IPS-15b (cell line): ENCODE measurements at regions not wholly inside any gene's neighbourhood (a gene's known extent, or its start where the extent isn't known, plus 50 kb on each side); places are given as distances from the start of the nearest gene placed in this dataset.

Source experiments
- H3K27me3 ChIP-seq: one replicate; pipeline ENCODE4 v1.6.1; 2013; ENCODE audit warnings: low read length; ENCODE audit not compliant: control insufficient read depth, insufficient read depth
- H3K36me3 ChIP-seq: one replicate; pipeline ENCODE4 v1.6.1; 2013; ENCODE audit warnings: low read length; ENCODE audit not compliant: control insufficient read depth, insufficient read depth
- H3K4me1 ChIP-seq: one replicate; pipeline ENCODE4 v1.6.1; 2013; ENCODE audit warnings: mild to moderate bottlenecking, low read length; ENCODE audit not compliant: control insufficient read depth, insufficient read depth
- H3K4me3 ChIP-seq: one replicate; pipeline ENCODE4 v1.5.1; 2013; ENCODE audit warnings: low read depth, low read length
- H3K9ac ChIP-seq: one replicate; pipeline ENCODE4 v1.6.1; 2013; ENCODE audit warnings: low read depth, mild to moderate bottlenecking, low read length
- H3K9me3 ChIP-seq: one replicate; pipeline ENCODE4 v1.6.1; 2013; ENCODE audit warnings: mild to moderate bottlenecking, low read length; ENCODE audit not compliant: control insufficient read depth, insufficient read depth

DNA sequence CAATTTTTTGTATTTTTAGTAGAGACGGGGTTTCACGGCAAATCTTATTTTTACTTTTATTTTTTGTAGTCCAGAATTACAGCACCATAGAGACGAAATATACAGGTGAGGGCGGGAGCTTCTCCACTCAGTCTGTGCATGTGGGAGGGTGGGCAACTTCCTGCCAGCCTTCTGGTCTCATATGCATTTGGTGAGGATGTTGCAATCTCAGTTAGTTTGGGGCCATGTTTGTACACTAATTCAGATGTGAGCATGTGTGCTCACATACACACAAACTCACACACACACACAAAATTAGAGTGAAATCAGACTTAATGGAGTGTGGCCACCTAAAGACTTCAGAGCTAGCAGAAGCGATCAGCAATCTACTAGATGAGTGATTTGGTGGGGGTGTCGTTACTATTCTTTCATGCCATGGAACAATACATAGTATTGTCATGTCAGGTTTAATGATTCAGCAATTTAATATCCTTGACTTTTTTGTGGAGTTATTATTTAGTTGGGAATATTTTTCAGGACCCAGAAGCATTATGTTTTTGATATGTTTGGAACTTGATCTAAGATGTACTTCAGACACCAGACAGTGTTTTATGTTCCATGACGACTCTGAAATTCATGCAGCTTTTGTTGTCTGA lies 78.0 kb upstream of the BMP2 start:
- Histone ChIP-seq H3K4me3 (no peak overlapping the region), H3K9ac (no peak overlapping the region), H3K36me3 (no peaks in the 10 kb centered on the region), H3K27me3 (no peaks in the 10 kb centered on the region), H3K4me1 (no peaks in the 10 kb centered on the region), H3K9me3 (no peaks in the 10 kb centered on the region)

DNA sequence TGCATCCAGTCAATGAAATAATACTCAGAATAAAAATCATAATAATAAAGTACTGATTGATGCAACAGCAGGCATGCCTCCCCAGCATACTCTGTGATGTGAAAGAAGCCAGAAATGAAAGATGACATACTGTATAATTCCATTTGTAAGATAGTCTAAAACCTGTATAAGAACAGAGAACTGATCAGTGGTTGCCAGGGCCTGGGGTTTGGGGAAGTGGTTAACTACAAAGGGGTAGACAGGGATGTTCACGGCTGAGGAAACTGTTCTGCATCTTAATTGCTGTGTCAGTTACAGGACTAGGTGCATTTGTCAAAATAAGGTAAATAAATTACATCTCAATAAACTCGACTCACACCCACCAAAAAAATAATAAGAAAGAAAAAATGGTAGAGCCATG lies 81.3 kb upstream of the BMP2 start:
- H3K27me3 ChIP-seq: no peaks in the 10 kb centered on the region
- no peaks in the 10 kb centered on the region for H3K4me1 ChIP-seq
- no peaks in the 10 kb centered on the region for H3K9me3 ChIP-seq
- H3K9ac ChIP-seq: no peak overlapping the region
- H3K4me3 ChIP-seq: no peak overlapping the region
- no peaks in the 10 kb centered on the region for H3K36me3 ChIP-seq

DNA sequence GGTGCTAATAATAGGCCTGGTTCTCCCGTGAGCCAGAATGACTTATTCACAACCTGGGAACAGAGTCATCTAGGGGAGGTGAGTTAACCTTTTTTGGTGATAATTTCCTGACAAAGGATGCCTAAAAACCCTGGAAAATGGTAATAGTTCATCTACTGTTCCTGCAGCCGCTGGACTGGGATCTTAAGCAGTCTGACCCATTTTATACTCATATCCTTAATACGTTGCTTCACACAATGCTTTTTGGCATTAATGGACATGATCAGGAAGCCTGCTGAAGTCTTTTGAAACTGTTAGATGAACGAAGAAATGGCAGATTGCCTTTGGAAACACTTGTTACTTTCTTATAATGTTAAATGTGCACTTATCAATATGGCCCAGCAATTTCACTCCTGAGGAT lies 81.9 kb upstream of the BMP2 start:
- Histone ChIP-seq H3K4me3 (no peak overlapping the region), H3K4me1 (no peaks in the 10 kb centered on the region), H3K36me3 (no peaks in the 10 kb centered on the region), H3K9ac (no peak overlapping the region), H3K27me3 (no peaks in the 10 kb centered on the region), H3K9me3 (no peaks in the 10 kb centered on the region)

DNA sequence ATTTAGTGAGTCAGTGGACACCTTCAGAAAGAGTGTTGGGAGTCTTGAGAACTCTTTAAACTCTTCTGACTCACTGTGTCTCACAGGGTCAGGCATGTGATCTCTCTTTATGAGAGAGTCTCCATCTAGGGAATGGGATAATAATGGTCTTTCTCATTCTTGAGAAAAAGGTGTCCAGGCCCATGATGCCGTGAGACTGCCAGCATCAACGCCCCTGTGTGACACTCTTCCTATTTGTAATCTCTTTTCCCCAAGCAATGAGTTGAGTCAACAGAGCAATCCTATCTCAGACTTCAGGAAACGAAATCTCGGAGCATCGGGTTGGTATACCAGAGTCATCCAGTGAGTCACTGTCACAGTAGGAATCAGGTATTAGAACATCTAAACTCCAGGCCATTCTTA lies 82.3 kb upstream of the BMP2 start:
- H3K4me1 ChIP-seq: no peaks in the 10 kb centered on the region
- H3K36me3 ChIP-seq: no peaks in the 10 kb centered on the region
- H3K27me3 ChIP-seq: no peaks in the 10 kb centered on the region
- no peak overlapping the region for H3K9ac ChIP-seq
- H3K9me3 ChIP-seq: no peaks in the 10 kb centered on the region
- H3K4me3 ChIP-seq: no peak overlapping the region

DNA sequence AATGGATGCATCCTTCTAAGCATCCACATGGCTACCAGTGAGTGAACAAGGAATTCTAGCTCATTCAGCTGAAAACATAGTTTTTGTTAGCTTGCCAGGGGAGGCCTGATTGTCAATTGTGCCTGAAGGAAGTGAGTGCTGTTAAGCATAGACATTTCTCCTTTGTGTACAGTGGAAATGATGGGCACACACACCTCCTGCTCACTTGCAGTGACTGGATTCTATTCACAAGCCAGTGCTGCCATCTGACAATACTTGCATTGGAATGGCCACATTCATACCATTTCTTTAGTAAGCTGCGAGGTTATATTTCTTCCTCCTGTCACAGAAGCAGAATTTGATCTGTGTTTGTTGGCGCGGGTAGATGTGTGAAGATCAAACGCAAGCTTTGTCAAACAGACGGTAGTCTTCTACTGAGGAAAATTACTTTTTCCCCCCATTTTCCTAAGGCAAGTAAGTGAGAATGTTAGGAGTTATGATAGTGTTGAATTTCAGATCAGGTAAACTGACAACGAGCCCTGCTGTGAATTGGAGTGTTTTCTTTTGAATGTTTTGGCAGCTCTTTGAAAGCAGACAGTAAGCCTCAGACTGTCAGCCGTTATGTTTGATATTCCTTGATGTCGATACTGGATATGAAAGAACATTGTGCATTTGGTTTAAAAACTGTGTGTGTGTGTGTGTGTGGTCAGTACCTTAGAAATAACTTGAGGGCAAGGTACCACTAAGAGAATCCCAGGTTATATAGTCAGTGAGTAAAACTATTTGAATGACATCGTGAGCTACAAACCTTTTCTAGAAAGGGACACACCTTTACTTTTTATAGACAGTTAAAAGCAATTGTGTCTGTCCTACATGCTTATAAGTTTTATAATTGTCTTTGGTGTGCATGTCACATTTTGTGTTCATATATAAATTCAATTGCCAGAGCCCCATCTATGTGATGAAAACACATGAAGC lies 84.2 kb upstream of the BMP2 start:
- no peak overlapping the region for H3K9ac ChIP-seq
- no peaks in the 10 kb centered on the region for H3K27me3 ChIP-seq
- no peaks in the 10 kb centered on the region for H3K4me1 ChIP-seq
- no peaks in the 10 kb centered on the region for H3K9me3 ChIP-seq
- no peak overlapping the region for H3K4me3 ChIP-seq
- no peaks in the 10 kb centered on the region for H3K36me3 ChIP-seq

DNA sequence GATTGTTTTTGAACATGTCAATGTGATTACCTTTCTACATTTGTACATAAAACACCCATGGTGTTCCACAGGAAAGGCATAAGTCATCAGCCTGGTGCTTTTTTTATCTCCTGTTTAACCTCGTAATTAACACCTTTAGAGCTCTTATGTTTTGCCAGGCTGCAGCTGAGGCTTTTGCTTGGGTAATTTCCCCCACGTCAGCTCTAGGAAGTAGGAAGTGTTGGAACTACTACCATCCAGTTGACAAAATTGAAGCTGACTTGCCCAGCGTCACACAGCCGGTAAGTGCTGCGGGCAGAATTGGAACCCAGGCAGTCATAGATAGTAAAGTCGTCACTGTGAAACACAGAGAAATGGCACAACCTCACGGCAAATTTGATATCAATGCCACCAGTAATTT lies 86.6 kb upstream of the BMP2 start:
- Histone ChIP-seq H3K4me1 (no peaks in the 10 kb centered on the region), H3K9me3 (no peaks in the 10 kb centered on the region), H3K36me3 (no peaks in the 10 kb centered on the region), H3K4me3 (no peak overlapping the region), H3K27me3 (no peaks in the 10 kb centered on the region), H3K9ac (no peak overlapping the region)

DNA sequence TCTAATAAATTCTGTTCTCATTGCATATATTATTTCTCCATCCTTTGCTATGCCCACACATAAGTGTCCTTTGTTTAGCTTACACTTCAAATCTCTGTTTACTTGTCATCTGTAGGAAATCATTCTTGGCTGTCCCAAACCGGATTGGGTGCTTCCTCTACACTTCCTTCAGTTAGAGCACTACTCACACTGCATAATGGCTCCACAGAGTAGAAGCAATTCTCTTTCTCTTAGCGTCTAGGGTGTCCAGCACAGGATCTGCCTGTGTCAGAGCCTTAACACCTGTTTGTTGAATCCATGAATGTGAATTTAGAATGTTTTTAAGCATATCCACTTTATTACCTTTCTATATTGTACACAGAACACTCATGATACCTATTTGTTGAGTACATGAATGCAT lies 87.0 kb upstream of the BMP2 start:
- Histone ChIP-seq H3K4me3 (no peak overlapping the region), H3K36me3 (no peaks in the 10 kb centered on the region), H3K9ac (no peak overlapping the region), H3K9me3 (no peaks in the 10 kb centered on the region), H3K4me1 (no peaks in the 10 kb centered on the region), H3K27me3 (no peaks in the 10 kb centered on the region)

DNA sequence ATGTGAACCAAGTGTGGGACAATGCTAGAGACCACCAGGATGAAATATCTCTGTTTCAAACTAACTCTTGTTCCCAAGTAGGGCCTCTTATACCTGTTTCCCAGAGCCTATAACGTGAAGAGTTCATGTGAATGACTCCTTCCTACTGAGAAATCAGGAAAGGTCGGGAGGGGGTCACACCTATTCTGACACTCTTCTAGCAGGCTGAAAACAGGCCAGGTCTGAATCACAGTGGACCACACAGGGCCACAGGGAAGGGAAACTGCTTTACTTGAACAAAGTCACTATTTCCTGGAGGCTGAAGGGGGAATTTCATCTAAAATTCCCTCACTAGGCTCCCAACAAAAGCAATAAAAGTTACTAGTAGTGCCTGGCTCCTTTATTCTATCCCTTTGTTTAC lies 88.4 kb upstream of the BMP2 start:
- Histone ChIP-seq H3K4me1 (no peaks in the 10 kb centered on the region), H3K4me3 (no peak overlapping the region), H3K9me3 (no peaks in the 10 kb centered on the region), H3K27me3 (no peaks in the 10 kb centered on the region), H3K9ac (no peak overlapping the region), H3K36me3 (no peaks in the 10 kb centered on the region)

DNA sequence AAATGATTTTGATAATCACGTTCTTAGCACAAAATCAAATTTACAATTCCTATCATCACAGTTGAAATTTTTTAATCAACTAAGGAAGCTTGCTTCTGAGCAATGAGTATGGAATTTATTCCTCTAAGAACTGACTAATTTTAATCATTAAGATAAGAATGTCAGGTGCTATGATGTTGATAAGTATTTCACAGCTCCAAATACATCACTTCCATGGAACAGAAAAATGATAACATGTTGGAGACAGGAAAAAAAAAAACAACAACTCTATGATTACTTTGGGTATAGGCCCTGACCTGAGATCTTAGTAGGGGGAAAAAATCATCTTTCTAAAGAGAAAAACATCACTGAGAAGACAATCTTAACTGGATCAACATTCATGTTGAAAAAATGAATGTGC lies 89.4 kb upstream of the BMP2 start:
- H3K36me3 ChIP-seq: no peaks in the 10 kb centered on the region
- no peaks in the 10 kb centered on the region for H3K4me1 ChIP-seq
- H3K9ac ChIP-seq: no peak overlapping the region
- H3K27me3 ChIP-seq: no peaks in the 10 kb centered on the region
- H3K9me3 ChIP-seq: no peaks in the 10 kb centered on the region
- H3K4me3 ChIP-seq: no peak overlapping the region

DNA sequence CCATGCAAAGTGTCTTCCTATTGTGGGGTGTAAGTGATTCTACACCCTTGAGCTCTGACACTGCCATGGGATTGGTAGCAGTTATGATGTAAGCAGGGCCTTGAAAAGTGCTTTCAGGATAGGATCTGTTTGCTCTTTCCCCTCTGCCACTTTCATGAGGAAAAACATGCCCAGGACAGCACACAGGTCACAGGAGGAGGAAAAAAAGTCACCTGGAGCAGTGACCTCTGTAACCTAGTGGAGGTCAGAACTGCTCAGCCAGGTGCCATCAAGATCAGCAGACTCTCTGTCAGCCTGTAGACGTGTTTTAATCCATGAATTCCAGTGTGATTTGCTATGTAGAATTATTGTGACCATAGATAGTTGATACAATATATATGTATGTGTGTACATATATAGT lies 92.7 kb upstream of the BMP2 start:
- Histone ChIP-seq H3K36me3 (no peaks in the 10 kb centered on the region), H3K9me3 (no peaks in the 10 kb centered on the region), H3K4me3 (no peak overlapping the region), H3K9ac (no peak overlapping the region), H3K27me3 (no peaks in the 10 kb centered on the region), H3K4me1 (no peaks in the 10 kb centered on the region)

DNA sequence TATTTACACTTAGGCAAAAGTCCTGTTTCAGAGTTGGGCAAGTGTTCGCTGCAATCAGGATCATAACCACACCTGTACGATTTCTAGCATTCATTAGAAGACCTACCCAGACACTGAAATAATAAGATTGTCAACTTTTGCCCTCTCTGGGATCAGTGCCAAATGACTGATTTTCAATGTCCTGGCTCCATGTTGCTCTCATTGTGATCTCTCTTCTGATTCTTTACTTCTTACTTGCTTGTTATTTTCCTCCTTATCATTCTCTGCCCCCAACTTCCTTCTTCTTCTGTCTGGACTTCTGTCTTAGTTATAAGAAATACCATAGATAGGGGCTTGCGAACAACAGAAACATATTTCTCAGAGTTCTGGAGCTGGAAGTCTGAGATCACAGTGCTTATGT lies 94.4 kb upstream of the BMP2 start:
- Histone ChIP-seq H3K4me1 (no peaks in the 10 kb centered on the region), H3K27me3 (no peaks in the 10 kb centered on the region), H3K36me3 (no peaks in the 10 kb centered on the region), H3K9me3 (no peaks in the 10 kb centered on the region), H3K4me3 (no peak overlapping the region), H3K9ac (no peak overlapping the region)

DNA sequence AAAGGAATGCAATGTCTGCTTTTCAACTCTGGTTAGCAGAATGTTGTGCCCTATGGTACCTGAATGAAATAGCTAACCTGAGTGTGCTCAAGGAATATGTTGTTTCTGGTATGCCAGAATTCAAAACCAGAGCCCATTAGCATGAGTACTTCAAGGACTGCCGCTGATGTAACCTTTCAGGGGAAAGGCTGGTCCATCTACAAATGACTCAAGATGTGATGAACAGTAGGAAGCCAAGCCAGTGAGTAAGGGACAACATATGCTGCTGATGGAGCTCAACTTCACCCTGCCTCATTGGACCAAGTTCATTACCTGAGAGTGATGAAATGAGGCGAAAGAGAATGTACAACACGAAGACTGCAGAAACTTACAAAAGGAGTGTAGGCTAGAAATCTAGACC lies 95.7 kb upstream of the BMP2 start:
- H3K27me3 ChIP-seq: no peaks in the 10 kb centered on the region

More for the DNA sequence above, 95.7 kb upstream of the BMP2 start:
- Histone ChIP-seq H3K4me1 (no peaks in the 10 kb centered on the region), H3K9ac (no peak overlapping the region), H3K36me3 (no peaks in the 10 kb centered on the region), H3K4me3 (no peak overlapping the region), H3K9me3 (no peaks in the 10 kb centered on the region)
